ENCODE measurements at regions not wholly inside any gene's neighbourhood (a gene's known extent, or its start where the extent isn't known, plus 50 kb on each side); places are given as distances from the start of the nearest gene placed in this dataset.

DNA sequence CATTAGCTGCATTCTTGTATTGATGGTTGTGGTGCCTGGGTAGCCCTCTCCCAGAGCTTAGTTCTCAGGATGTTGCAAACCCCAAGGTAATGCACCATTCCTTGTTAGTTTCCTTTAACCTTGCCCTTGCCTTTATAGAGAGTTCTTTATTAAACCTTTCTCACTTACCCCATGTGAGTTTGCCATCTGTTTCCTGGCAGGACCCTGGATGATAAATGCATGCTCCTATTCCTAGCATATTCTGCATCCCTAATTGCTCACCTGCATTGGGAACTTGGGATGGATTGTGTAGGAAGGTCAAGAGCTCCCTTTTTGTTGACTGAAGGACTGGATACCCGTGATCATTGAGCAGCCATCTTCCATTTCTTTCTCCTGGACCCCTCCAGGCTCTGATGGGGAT lies 59.9 kb upstream of the AP1S2 start:
- no peak for DNase-seq

DNA sequence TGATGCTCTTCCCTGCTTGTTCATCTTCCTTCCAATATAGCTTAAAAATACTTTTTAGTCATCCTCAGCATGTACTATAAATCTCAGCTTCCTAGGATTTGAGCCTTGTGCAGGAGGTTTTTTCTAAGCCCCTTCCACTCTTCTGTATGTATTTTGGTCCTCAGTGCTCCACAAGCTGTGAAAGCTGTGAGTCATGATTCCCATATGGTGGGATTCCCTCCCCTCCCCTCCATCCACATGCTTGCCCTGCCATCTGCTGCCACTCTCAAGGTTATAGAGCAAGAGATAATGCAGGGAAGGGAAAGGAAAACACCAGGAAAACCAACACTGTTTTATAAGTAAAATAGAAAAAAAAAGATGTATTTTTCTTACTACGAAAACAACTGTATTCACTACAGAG lies 58.5 kb upstream of the AP1S2 start:
- peak; percentile 28 for DNase-seq

DNA sequence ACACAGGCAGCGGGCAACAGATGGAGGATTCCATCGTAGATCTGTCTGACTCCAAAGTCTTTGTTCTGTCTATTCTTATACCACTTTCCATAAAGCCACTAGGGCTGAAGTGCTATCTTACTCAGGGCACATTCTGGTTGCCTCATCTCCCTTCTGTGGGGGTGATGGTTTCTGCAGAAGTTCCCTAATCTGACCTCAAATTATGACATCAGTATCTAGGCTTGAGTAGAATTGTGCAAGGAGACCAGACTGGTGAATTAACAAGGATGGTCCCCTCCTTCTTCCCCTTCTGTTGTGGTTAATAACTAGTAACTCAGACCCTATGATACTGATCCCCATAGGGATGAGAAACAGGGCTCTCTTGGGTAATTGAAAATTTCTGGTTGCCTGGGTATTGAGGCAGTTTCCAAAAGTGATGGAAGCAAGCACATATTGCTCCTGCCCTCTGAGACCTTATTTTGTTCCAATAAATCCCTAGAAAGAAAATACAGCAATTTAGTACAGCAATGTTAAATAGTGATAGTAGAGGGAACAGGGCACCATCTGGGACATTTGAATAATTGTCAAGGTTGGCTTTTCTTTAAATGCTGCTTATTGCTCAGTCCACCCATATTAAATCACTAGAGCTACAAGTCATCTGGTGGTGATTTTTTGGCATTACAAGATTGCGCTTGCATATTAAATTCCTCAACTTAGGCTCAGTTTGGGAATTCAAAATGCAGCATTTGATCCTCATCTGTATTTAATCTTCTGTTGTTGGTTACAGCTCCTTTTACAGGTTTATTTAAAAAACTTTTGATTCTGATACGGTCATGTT lies 57.3 kb upstream of the AP1S2 start:
- DNase-seq = no peak

DNA sequence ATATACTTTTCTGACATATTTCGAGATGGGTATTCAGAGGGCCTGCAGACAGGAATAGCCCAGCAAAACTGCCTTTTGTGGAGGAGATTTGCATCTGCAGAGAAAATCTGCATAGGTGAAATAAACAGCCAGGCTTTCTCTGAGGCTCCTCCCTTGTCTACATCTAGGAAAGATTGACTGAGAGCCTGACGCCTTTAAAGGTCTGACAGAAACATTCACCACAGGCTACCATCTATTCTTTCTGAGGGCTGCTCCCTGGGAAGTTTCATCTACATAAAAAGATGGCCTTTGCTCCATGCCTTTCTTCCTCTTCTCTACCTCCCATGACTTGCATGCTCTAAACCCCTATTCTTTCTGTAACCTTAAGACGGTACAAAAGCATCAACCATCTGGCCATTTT lies 55.0 kb upstream of the AP1S2 start:
- DNase-seq = no peak

DNA sequence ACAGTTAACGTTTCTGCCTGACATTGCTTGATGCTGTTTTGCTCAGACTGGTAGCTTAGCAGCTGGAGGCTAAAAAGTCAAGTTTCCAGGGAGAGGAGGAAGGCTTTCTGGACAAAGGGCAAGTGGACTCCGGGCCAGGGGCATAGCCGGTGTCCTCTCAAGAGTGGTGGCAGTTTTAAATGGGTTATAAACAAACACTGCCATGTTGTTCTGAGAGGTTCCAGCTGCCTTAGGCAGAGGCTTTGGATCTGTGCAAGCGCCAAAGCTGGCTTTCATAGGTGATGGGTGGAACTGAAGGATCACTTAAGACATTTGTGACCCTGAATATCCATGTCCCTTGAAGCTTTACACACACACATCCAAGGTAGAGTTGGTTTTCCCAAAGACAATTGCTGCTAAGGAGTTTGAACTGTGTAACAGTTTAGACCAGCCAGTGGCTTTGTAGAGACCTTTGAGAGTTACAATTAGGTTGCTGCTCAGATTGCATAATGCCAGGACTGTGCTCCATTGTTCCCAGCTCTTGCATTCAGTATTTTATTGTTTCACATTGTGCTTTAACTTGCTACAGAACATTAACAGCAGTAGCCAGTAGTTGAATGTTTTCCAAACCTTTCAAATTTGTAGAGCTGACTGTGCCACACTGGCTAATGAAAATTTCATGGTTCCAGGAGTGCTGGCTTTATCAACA lies 54.1 kb upstream of the AP1S2 start:
- DNase-seq = no peak

DNA sequence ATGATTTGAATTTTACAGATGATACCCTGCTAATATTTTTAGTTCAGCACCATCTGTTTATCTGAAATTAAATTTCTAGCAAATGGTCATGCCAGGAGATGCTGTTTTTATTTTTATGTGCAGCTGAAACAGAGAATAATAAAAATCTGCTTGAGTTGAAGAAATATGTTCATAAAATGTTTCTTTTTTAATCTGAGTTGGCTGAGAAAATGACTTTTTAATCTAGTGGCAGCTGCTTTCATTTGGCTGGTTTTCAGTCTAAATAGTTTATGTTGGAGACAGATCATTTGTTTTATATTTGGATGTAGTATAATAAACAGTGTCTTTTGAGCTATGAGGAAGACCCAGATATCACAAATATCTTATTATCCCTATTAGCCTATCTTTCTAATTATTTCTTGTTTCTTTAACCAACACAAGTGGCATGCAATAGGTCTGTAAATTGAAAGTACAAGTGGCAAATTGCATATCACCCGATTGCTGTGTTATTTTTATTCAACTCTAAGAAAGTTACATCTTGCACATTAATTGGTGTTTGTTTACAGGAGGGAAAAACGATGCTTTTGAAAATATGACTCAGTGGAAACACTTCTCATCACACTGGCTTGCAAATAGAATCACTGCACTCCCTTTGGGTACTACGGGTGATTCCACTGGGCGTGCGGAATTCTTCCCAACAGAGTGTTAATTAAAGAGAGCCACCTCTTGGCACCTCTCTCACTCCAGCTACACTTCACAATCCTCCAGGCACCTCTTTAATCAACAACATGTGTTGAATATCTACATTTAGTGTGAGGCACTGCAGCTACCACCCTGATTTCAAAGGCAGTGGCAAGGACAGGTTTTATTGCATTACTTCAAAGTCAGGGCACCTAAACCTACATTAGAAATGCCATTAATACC lies 51.7 kb upstream of the AP1S2 start:
- DNase-seq = no peak
